Thymus (tissue), 11 donors: ENCODE measurements at regions not wholly inside any gene's neighbourhood (a gene's known extent, or its start where the extent isn't known, plus 50 kb on each side); places are given as distances from the start of the nearest gene placed in this dataset.

Source experiments
- DNase-seq, 9 donors: peaks; one replicate each; pipeline ENCODE4 v3.0.0-alpha.2; 2013; ENCODE audit warnings: low spot score in 9 of 9, low read depth in 6 of 9, missing footprints in 1 of 9
- H3K27ac ChIP-seq, 2 donors: one replicate each; pipeline ENCODE4 v1.5.1; 2013; ENCODE audit warnings: control low read depth in 1 of 2, low read depth in 1 of 2, low read length in 1 of 2, mild to moderate bottlenecking in 1 of 2, moderate library complexity in 1 of 2
- H3K27me3 ChIP-seq, 2 donors: one replicate each; pipeline ENCODE4 v1.5.1; 2013; ENCODE audit warnings: low read length in 1 of 2; ENCODE audit not compliant: control insufficient read depth in 2 of 2, insufficient read depth in 1 of 2
- H3K36me3 ChIP-seq, 2 donors: one replicate each; pipeline ENCODE4 v1.5.1; 2013; ENCODE audit warnings: low read length in 1 of 2, mild to moderate bottlenecking in 1 of 2, moderate library complexity in 1 of 2; ENCODE audit not compliant: control insufficient read depth in 2 of 2, insufficient read depth in 2 of 2
- H3K4me1 ChIP-seq, 2 donors: one replicate each; pipeline ENCODE4 v1.5.1; 2013; ENCODE audit warnings: low read length in 2 of 2; ENCODE audit not compliant: control insufficient read depth in 2 of 2, insufficient read depth in 2 of 2
- H3K4me3 ChIP-seq, 2 donors: one replicate each; pipeline ENCODE4 v1.5.1; 2013; ENCODE audit warnings: low read length in 2 of 2, control low read depth in 1 of 2, mild to moderate bottlenecking in 1 of 2
- H3K9me3 ChIP-seq, 2 donors: one replicate each; pipeline ENCODE4 v1.5.1; 2013; ENCODE audit warnings: low read length in 1 of 2, mild to moderate bottlenecking in 1 of 2; ENCODE audit not compliant: control insufficient read depth in 2 of 2, insufficient read depth in 1 of 2
- WGBS: extraction: QIAGEN DNeasy Blood & Tissue Kit; methylation state at CpG from one replicate; pipeline ENCODE4 v1.1.7; 2013; 5-methylcytosine and 5-hydroxymethylcytosine counted together
- donor health status: healthy.

GRCh38 chr11:28393348-28393747, 285.2 kb downstream of the METTL15 start:
- Histone ChIP-seq H3K4me1 (no peaks in the 10 kb centered on the region), H3K4me3 (no peak overlapping the region), H3K36me3 (no peaks in the 10 kb centered on the region), H3K27ac (no peak overlapping the region), H3K9me3 (no peaks in the 10 kb centered on the region), H3K27me3 (no peaks in the 10 kb centered on the region)
- no peak for DNase-seq
- WGBS = 92% methylated on average over 5 of the region's 5 CpGs

DNA sequence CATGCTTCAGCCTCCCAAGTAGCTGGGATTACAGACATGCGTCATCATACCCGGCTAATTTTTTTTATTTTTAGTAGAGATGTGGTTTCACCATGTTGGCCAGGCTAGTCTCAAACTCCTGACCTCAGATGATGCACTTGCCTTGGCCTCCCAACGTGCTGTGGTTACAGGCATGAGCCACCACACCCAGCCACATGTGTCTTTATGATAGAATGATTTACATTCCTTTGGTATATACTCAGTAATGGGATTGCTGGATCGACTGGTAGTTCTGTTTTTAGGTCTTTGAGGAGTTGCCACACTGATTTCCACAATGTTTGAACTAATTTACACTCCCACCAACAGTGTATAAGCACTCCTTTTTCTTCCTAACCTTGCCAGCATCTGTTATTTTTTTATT, 276.2 kb downstream of the METTL15 start:
- DNase-seq = no peak
- H3K36me3 ChIP-seq = no peaks in the 10 kb centered on the region
- no peaks in the 10 kb centered on the region for H3K27me3 ChIP-seq
- no peaks in the 10 kb centered on the region for H3K4me1 ChIP-seq
- no peak overlapping the region for H3K27ac ChIP-seq
- no peak overlapping the region for H3K4me3 ChIP-seq
- WGBS = 89% methylated on average over 4 of the region's 4 CpGs
- no peaks in the 10 kb centered on the region for H3K9me3 ChIP-seq

DNA sequence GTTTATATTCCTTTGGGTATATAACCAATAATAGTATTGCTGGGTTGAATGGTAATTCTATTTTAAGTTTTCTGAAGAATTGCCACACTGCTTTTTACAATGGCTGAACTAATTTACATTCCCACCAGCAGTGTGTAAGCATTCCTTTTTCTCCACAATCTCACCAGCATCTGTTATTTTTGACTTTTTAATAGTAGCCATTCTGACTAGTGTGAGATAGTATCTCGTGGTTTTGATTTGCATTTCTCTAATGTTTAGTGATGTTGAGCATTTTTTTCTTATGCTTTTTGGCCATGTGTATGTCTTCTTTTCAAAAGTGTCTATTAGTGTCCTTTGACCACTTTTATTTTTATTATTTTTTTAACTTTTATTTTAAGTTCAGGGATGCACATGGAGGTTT, 275.3 kb downstream of the METTL15 start:
- H3K36me3 ChIP-seq = no peaks in the 10 kb centered on the region
- H3K27me3 ChIP-seq = no peaks in the 10 kb centered on the region
- no peak overlapping the region for H3K4me3 ChIP-seq
- no peaks in the 10 kb centered on the region for H3K9me3 ChIP-seq
- WGBS = 94% methylated on average over 1 of the region's 1 CpG
- H3K27ac ChIP-seq = no peak overlapping the region
- DNase-seq = no peak
- no peaks in the 10 kb centered on the region for H3K4me1 ChIP-seq
